RPMI8226 (cell line): ENCODE measurements at regions not wholly inside any gene's neighbourhood (a gene's known extent, or its start where the extent isn't known, plus 50 kb on each side); places are given as distances from the start of the nearest gene placed in this dataset.
"Not testable (repeated sequence)": the region's sequence is repeated elsewhere in the genome, so short reads cannot be mapped to it uniquely, and the experiment has no call there.

ENCODE experiments used
- DNase-seq: peaks from one replicate; pipeline ENCODE4 v3.0.0-alpha.2; 2015

DNA sequence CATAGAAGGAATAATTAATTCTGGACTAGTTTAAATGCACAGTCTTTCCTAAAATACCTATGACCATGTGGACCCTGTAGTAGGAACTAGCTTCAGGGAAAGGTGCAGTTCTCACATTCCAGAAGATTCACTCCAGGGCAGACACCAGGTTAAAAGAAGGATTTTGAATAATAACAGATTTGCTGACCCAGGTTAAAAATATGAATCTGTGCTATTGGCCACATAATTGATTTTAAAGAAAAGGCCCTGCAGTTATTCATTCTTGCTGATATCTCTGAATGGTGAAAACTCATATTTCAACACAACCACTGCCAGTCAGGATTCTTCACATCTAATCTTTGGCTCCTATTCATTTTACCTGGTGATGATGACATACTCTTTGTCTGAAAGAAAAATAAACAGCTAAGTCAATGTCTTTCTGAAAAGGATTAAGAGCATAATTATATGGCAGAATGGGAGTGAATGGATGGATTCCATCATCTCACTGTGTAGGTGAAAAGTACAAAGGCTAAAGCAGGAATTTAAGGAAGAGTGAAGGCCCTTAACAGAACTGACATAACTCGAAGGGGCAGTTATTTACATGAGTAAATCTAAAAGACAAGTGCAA is 432.8 kb downstream of the PDGFC start:
- DNase-seq: no peak

- no peak for DNase-seq
Measured at GRCh38 chr4:156538210-156538609, 433.4 kb downstream of the PDGFC start.

GRCh38 chr4:156537286-156537685 is 434.3 kb downstream of the PDGFC start:
- no peak for DNase-seq

DNA sequence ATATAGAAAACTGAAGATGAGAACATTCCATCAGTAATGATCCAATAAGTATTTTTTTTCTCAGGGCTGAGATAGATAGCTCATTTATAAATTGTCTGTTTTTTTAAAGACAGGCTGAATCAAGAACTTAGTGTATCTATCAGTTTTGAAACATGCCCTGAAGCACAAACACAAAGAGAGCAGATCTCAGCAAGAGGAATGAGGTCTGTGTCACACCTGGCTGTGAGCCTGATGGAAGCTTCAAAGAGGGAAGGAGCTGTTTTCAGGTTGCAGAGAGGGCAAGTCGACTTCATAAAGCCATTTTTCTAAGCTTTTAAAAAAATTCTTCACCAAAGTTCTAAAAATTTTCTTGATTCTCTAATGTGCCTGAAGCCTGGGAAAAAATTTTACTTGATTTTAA is 434.9 kb downstream of the PDGFC start:
- no peak for DNase-seq

- DNase-seq: no peak
Measured at GRCh38 chr4:156534205-156534604, 437.4 kb downstream of the PDGFC start.

- DNase-seq: no peak
Measured at GRCh38 chr4:156528216-156528615, 443.4 kb downstream of the PDGFC start.

DNA sequence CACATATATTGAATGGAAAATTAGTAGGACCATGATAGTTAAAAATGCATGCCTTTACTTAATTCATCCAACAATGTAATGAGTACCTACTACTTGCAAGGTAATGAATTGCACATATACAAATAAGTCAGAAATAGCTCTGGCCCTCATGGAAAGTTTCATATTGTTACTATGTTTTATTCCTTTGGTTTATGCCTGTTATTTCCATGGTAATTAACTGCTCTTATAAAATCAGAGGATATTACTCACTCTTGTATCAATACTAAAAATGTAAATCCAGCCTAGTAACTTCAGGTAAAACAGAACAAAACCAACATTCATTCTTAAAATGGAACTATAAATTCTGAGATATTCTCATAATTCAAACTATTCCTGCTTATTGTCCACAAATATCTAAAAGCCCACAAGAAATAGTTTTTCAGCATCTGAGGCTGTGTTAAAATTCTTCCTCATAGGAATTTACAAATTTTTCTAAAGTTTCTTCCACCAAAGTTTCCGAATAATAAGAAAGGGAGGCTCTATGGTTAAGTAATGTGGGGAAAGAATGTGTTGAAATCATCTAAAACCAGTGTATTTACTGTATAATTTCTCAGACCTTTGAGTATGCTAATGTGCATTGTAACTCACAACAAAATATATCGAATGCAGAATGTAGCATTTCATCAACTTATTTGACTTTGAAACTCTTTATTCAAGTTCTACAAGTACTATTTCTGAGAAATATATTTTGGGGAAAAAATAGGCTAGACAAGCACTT is 444.2 kb downstream of the PDGFC start:
- no peak for DNase-seq

DNA sequence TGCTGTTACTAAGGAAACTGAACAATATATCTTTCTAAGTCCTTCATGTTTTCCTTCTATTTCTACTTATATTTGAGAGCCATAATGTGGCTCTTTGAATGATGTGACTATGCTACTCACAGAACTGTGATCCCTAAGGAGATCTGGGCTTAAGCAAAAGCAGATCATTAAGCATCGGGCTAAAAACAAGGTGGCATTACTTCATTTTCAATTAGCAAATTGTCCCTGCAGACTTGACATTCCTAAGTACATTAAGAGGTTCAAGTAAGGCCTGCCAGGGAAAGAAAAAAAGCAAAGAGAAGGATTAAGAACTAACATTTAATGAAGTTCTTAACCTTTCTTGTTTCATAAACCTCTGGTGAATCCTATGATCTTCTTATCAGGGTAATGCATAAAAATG is 447.6 kb downstream of the PDGFC start:
- DNase-seq: no peak

DNA sequence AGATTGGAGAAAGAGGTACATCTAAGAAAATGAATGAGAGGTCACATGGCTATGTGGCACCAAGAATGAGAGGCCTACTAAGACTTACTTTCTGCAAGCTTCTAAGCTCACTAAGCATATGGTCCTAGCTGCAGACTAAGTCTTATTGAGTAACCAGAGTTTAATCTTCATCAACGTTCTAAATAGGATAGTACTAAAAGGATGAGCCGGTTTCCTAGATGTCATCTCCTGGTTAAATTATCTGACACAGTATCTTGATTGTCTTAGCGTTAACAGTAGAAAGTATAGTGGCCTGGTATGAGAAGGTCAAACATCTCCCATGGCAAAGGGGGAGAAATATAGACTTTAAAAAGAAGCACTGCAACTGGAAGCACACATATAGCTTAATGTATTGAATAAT is 448.1 kb downstream of the PDGFC start:
- DNase-seq: no peak

- DNase-seq: no peak
Measured at GRCh38 chr4:156521631-156522030, 450.0 kb downstream of the PDGFC start.

DNA sequence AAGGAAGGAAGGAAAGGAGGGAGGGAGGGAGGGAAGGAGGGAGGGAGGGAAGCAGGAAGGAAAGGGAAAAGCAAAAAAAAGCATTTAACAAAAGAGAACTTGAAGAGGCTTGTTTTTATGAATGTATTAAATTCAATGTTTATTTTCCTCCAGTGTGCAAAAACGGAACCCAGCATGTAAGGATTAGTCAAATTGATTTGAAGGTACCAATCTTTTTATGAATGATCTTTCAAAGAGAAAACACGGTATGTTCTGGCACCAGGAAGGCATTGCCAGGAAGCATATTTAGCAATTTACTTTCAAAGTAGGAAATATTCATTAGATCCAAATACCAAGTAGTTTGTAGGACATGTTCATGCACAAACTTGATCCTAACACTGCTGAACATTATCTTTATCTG is 453.6 kb downstream of the PDGFC start:
- DNase-seq: no peak

DNA sequence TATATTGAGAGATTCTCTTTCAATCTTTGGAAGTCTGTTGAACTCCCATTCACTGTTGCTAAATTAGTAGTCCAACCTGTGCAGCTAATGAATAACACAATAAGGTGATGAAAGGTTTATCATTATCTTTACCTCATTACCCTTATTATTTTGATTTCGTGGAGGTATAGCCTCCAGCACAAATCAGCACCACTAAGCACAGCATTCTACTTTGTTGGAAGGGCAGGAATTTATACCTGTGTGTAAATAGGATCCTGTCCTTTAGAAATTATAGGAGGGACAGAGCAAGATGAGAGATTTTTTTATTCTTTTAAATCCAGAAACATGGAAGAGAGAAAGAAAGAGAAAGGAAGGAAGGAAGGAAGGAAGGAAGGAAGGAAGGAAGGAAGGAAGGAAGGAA is 454.1 kb downstream of the PDGFC start:
- DNase-seq: no peak

DNA sequence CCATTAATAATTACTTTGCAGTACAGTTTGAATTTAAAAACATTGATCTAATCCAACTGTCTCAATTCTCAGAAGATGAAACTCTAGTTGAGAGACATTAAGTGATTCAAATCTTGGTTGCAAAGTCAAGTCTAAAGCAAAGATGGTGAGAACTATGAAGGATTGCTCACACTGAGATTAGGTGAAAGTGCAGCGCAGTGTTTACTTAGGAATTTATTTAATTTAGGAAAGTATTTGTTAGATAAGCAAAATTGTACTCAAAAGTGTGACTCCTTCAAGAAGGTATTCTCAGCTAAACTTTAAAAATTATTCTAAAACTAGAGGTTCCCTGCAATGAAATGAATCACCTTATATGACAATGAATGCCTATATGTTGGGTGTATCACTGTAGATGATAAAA is 454.9 kb downstream of the PDGFC start:
- no peak for DNase-seq

DNA sequence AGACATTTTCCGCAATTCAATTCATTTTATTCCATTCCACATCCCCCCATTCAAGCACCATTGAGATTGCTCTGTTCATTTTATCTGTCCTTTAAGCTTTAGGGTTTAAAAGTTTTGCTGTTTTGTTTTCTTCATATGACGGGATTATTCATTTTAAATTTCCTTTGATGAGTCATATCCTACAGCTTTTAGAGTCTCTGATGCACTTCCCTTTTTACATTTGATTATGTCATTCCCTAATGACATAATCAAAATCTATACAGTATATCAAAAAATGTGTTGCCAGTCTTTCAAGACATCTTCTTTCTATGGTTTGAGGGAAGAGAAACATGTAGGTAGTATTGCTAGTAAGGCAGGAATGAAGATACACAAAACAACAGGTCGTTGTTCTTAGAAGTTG is 456.3 kb downstream of the PDGFC start:
- DNase-seq: no peak

DNA sequence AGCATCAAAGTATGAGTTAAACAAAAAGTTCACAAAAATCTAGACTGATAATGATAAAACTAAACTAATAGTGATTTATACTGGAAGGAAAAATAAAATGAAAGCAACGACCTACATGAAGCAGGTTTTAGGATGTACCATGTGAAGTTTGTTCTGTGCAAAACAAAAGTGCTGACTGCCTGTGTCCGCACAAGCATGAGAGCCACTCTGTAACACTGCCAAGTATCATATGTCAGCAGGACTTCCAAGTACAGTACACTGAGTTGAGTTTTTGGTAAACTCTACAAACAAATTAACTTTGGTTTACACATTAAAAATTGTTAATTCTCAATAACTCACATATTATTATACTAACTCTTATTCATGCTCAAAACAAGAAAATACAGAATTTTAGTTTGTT is 459.0 kb downstream of the PDGFC start:
- DNase-seq: peak; percentile 33

DNA sequence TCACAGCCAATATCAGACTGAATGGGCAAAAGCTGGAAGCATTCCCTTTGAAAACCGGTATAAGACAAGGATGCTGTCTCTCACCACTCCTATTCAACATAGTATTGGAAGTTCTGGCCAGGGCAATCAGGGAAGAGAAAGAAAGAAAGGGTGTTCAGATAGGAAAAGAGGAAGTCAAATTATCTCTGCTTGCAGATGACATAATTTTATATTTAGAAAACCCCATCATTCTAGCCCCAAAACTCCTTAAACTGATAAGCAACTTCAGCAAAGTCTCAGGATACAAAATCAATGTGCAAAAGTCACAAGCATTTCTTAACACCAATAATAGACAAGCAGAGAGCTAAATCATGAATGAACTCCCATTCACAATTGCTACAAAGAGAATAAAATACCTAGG is 461.7 kb downstream of the PDGFC start:
- DNase-seq: not testable (repeated sequence)

DNA sequence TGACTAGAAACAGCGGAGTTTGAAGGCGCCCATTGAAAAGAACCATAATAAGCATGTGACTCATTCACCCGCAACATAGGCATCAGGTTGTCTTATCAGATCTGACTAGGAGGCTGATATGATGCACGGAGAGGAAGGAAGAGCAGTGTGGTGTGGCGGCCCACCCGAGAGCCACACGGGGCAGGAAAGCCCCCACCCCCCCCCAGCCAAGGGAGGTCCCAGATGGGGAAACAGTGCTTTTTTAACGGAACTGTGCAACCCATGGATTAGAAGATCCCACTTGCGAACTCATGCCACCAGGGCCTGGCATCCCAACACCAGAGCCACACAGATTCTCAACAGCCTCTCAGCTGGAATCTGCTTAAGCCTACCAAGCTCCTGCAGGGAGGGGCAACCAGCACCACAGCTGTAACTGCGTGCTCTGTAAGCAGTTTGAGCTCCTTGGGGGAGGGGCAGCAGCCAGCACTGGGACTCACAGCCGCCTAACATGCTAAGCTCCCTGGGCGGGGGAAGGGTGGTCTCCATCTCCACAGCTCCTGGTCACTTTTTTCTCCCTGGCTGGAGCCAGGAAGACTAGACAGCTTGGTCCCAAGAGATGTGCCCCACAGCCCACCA is 466.2 kb downstream of the PDGFC start:
- DNase-seq: no peak

DNA sequence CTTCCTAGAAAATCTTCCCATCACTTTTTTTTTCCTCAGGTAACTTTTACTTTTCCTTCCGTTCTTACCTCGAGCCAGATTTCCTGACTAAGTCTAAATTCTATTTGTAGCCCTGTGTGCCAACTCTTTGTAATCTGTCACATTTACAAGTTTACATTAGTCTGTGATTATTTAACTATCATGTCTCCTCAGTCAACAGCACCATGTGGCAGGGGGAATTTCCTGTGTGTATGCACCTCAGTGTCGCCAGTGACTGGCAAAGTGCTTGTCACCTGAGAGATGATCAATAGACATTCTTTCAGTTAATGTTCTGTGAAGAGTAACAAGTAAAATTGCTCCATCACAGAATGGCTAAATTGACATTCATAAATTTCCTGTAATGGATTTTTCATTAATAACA is 468.5 kb downstream of the PDGFC start:
- no peak for DNase-seq

- DNase-seq: no peak
Measured at GRCh38 chr4:156501962-156502361, 469.6 kb downstream of the PDGFC start.

GRCh38 chr4:156499684-156500083 is 471.9 kb downstream of the PDGFC start:
- DNase-seq: no peak

DNA sequence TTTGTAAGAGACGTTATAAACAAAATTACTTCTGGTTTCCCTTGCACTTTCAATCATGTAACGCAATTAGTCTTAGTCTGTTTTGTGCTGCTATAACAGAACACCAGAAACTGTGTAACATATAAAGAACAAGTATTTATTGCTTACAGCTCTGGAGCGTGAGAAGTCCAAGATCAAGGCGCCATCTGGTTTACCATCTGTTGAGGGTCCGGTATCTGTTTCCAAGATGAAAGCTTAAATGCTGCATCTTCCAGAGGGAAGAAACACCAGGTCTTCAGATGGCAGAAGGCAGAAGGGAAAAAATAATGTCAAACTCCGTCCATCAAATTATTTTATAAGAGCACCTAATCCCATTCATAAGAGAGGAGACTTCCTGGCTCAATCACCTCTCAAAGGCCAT is 474.1 kb downstream of the PDGFC start:
- DNase-seq: no peak

DNA sequence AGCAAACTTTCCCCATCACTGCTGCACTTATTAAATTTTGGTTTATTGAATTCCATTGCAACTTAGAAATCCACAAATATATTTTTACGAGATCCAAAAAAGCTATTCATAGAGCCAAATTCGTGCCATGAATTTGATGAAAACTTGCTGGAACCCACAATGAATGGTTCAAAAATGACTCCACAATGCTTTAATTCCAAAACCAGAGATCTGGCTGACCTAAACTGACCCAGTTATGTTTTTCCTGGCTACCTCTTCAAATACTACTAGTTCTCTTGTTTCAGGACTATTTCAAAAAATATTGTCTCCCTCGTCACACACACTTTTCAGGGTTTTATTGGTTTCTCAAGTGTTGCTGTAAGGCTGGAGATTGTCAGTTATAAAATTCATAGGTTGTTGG is 474.8 kb downstream of the PDGFC start:
- DNase-seq: no peak

DNA sequence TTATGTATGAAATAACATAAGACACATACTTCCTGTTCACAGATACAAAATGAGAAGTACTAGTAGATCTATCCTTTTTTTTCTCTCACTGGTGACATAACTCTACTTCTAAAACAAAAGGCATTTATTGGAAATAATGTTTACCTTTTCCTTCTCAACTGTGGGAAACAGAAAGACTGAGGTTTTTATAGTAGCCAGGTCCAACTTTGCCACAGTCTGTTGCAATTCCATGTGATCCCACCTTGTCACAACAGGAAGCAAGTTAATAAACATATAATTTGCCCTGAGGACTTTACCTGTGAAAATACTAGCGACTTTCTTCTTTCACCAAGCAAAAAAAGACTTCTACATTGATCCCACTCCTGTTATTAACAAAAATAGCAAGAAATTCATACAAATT is 475.8 kb downstream of the PDGFC start:
- DNase-seq: no peak

GRCh38 chr4:156495091-156495490 is 476.5 kb downstream of the PDGFC start:
- DNase-seq: no peak

DNA sequence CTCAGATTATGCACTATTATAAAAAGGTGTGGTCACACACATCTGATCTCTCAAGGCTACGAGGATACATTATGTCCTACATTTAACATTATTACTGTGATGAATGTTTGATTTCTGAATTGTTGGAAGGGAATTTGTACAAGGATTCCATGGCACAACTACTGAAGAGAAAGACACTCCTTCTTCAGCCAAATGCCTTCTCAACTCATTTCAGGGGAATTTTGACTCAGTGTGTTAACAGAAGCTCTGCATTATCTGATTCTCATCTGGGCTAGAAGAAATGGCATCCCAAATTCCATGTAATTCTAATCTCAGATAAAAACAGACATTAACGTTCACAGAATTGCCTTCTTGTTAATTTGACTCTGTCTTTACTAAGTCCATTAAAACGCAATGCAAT is 477.7 kb downstream of the PDGFC start:
- DNase-seq: no peak
